Vagina (tissue), 2 donors: ENCODE measurements at regions not wholly inside any gene's neighbourhood (a gene's known extent, or its start where the extent isn't known, plus 50 kb on each side); places are given as distances from the start of the nearest gene placed in this dataset.

Source experiments
- DNase-seq, 2 donors: peaks; one replicate each; pipeline ENCODE4 v3.0.0-alpha.2; 2017; ENCODE audit errors: extremely low spot score in 2 of 2
- H3K27ac ChIP-seq: fragments of 200-600 bp; sonication (generic); one replicate; pipeline ENCODE4 v1.5.1; 2019
- H3K27me3 ChIP-seq: fragments of 200-600 bp; sonication (generic); one replicate; pipeline ENCODE4 v1.5.1; 2019
- H3K36me3 ChIP-seq, 2 donors: fragments of 200-600 bp; sonication (generic); one replicate each; pipeline ENCODE4 v1.5.1; 2017 to 2019
- H3K4me1 ChIP-seq: fragments of 200-600 bp; sonication (generic); one replicate; pipeline ENCODE4 v1.5.1; 2019
- H3K4me3 ChIP-seq, 2 donors: fragments of 200-600 bp; sonication (generic); 1 replicate in 1 of 2; 2 replicates in 1 of 2; pipeline ENCODE4 v1.5.1; 2016 to 2019
- H3K9me3 ChIP-seq: fragments of 200-600 bp; sonication (generic); one replicate; pipeline ENCODE4 v1.5.1; 2019
- CTCF ChIP-seq, 3 experiments: fragments of 450-650 bp in 2 of 3; fragments of 200-600 bp in 1 of 3; sonication (generic) in 1 of 3; IDR thresholded peaks; one replicate each; pipeline ENCODE4 v1.5.1; 2017 to 2019; ENCODE audit warnings: antibody characterized with exemption in 3 of 3, mild to moderate bottlenecking in 2 of 3, moderate library complexity in 2 of 3
- POLR2A ChIP-seq, 2 donors: fragments of 450-650 bp; IDR thresholded peaks; one replicate each; pipeline ENCODE4 v1.6.1; 2017; ENCODE audit warnings: antibody characterized with exemption in 2 of 2, mild to moderate bottlenecking in 2 of 2, moderate library complexity in 2 of 2
- POLR2AphosphoS5 ChIP-seq, 2 donors: sonication (generic); formaldehyde crosslinking; IDR thresholded peaks; one replicate each; pipeline ENCODE4 v1.9.0; 2017; ENCODE audit warnings: antibody characterized with exemption in 2 of 2, mild to moderate bottlenecking in 2 of 2, low read depth in 1 of 2; ENCODE audit not compliant: insufficient read depth in 1 of 2
- intact Hi-C: fragments of 100-400 bp; cut with DNase I; formaldehyde crosslinking; loops from one replicate; pipeline ENCODE4 v1.15.1; 2023
- microRNA counts, 2 donors: library from miRNA; unstranded; fragments of <30 nt; microRNA quantifications; one replicate each; lab custom pipeline; 2016 to 2017
- microRNA-seq: library from miRNA; unstranded; fragments of <30 nt; microRNA quantifications from one replicate; pipeline ENCODE4, GENCODE V29; 2017; ENCODE audit warnings: borderline number of aligned reads, borderline replicate concordance
- small RNA-seq: library from RNA; depleted of rRNA; stranded (forward); fragments of <200 nt; gene quantifications from one replicate; pipeline ENCODE3, GENCODE V24; 2016

- TF ChIP-seq CTCF (IDR thresholded peaks at IDR 0.05): no peak
- TF ChIP-seq POLR2AphosphoS5 (IDR thresholded peaks at IDR 0.05; ENCODE audit: insufficient read depth in 1 of 2, low read depth in 1 of 2): no peak
- no peak for TF ChIP-seq POLR2A (IDR thresholded peaks at IDR 0.05)
- H3K27me3 ChIP-seq: no peaks in the 10 kb centered on the region
- H3K27ac ChIP-seq: no peak overlapping the region
- intact Hi-C loops: no loop called here
- DNase-seq: no peak
- H3K9me3 ChIP-seq: no peaks in the 10 kb centered on the region
- no peak overlapping the region for H3K4me3 ChIP-seq
- no peaks in the 10 kb centered on the region for H3K4me1 ChIP-seq
- H3K36me3 ChIP-seq: no peaks in the 10 kb centered on the region
Observed at GRCh38 chr4:20643631-20644030, 56.6 kb upstream of the PACRGL start.

GRCh38 chr4:20645236-20645635, 55.0 kb upstream of the PACRGL start:
- TF ChIP-seq CTCF (IDR thresholded peaks at IDR 0.05) (no peak), POLR2AphosphoS5 (IDR thresholded peaks at IDR 0.05; ENCODE audit: insufficient read depth in 1 of 2, low read depth in 1 of 2) (no peak), POLR2A (IDR thresholded peaks at IDR 0.05) (no peak)
- Histone ChIP-seq H3K4me1 (no peaks in the 10 kb centered on the region), H3K27ac (no peak overlapping the region), H3K36me3 (no peaks in the 10 kb centered on the region), H3K4me3 (no peak overlapping the region), H3K27me3 (no peaks in the 10 kb centered on the region), H3K9me3 (no peaks in the 10 kb centered on the region)
- intact Hi-C loops: no loop called here
- no peak for DNase-seq

- Histone ChIP-seq H3K4me3 (no peak overlapping the region), H3K27me3 (no peaks in the 10 kb centered on the region), H3K27ac (no peak overlapping the region), H3K36me3 (no peaks in the 10 kb centered on the region), H3K9me3 (no peaks in the 10 kb centered on the region), H3K4me1 (no peaks in the 10 kb centered on the region)
- no peak for DNase-seq
- intact Hi-C loops: no loop called here
- no peak for TF ChIP-seq CTCF (IDR thresholded peaks at IDR 0.05)
- no peak for TF ChIP-seq POLR2A (IDR thresholded peaks at IDR 0.05)
Observed at GRCh38 chr4:20646287-20646686, 54.0 kb upstream of the PACRGL start.

MicroRNAs encoded in the stretch of these regions (microRNA counts, 767-probe panel; counts per million panel counts)
- 5,079 to 5,153 counts per million in 2 donors for microRNA hsa-miR-218-5p (lab: Ali Mortazavi, UCI)

Small RNA genes in the stretch of these regions (microRNA-seq; reads per million reads assigned to microRNA genes)
- 26.8 reads per million, percentile 36 among the genes with 10 or more reads in this experiment for gene MIR218-1

Small RNA genes in the stretch of these regions (small RNA-seq; reads per million reads assigned to genes)
- 2.2 reads per million, percentile 65 among the genes with 10 or more reads in this experiment for gene MIR218-1
